B cell (primary cell): ENCODE measurements at regions not wholly inside any gene's neighbourhood (a gene's known extent, or its start where the extent isn't known, plus 50 kb on each side); places are given as distances from the start of the nearest gene placed in this dataset.

Source experiments
- ATAC-seq: fragments of 200-7000 bp; cut with Tn5 transposase; one replicate; pipeline ENCODE4 v1.10.0; 2021; ENCODE audit warnings: low read depth, mild to moderate bottlenecking, moderate number of reproducible peaks, moderate library complexity
- CTCF ChIA-PET: fragments of 350-600 bp; sonication (Branson Sonifier 250); formaldehyde crosslinking; loops from one replicate; lab custom pipeline; 2021; ENCODE audit warnings: antibody characterized with exemption, inconsistent platforms; lab: Charles Lee
- POLR2A ChIA-PET: fragments of 350-600 bp; sonication (Branson Sonifier 250); formaldehyde crosslinking; loops from one replicate; lab custom pipeline; 2021; ENCODE audit warnings: antibody characterized with exemption; lab: Charles Lee
- DNase-seq: peaks from one replicate; pipeline ENCODE4 v3.0.0; 2013
- H2AFZ ChIP-seq: 2 replicates; pipeline ENCODE4 v1.6.1; 2012; ENCODE audit warnings: mild to moderate bottlenecking, low read depth, low read length; ENCODE audit not compliant: insufficient read depth, poor library complexity, severe bottlenecking
- H3K27ac ChIP-seq, 2 donors: 1 replicate in 1 of 2; 2 replicates in 1 of 2; pipeline ENCODE4 v1.5.1; 2012 to 2013; ENCODE audit warnings: low read length in 2 of 2, mild to moderate bottlenecking in 2 of 2, moderate library complexity in 1 of 2
- H3K27me3 ChIP-seq, 4 experiments: fragments of 200-600 bp in 1 of 4; sonication (generic) in 1 of 4; replicated peaks in 1 of 4; 1 replicate in 2 of 4; 2 replicates in 2 of 4; pipeline versions ENCODE4 v1.6.1 to v1.7.0; 2013 to 2016; ENCODE audit warnings: low read length in 3 of 4, mild to moderate bottlenecking in 2 of 4, mixed read lengths in 1 of 4, moderate library complexity in 1 of 4; ENCODE audit not compliant: insufficient read depth in 4 of 4, control insufficient read depth in 3 of 4; ENCODE audit errors: control extremely low read depth in 1 of 4
- H3K36me3 ChIP-seq, 2 experiments: replicated peaks in 1 of 2; 1 replicate in 1 of 2; 2 replicates in 1 of 2; pipeline versions ENCODE4 v1.6.1 to v1.7.1; 2013; ENCODE audit warnings: low read length in 1 of 2; ENCODE audit not compliant: insufficient read depth in 2 of 2, control insufficient read depth in 1 of 2; ENCODE audit errors: control extremely low read depth in 1 of 2, extremely low read depth in 1 of 2
- H3K4me1 ChIP-seq, 2 donors: fragments of 200-600 bp in 1 of 2; sonication (generic) in 1 of 2; 1 replicate in 1 of 2; 2 replicates in 1 of 2; pipeline versions ENCODE4 v1.5.1 to v1.6.1; 2013 to 2017; ENCODE audit warnings: low read length in 2 of 2; ENCODE audit not compliant: control insufficient read depth in 2 of 2, insufficient read depth in 2 of 2
- H3K4me2 ChIP-seq: replicated peaks from 2 replicates; pipeline ENCODE3; 2012; ENCODE audit warnings: mild to moderate bottlenecking, low read depth, low read length; ENCODE audit not compliant: poor library complexity, severe bottlenecking
- H3K4me3 ChIP-seq, 5 experiments: fragments of 200-600 bp in 1 of 5; sonication (generic) in 1 of 5; 1 replicate in 3 of 5; 2 replicates in 2 of 5; pipeline versions ENCODE4 v1.5.1 to v1.7.0; 2011 to 2016; ENCODE audit warnings: low read length in 4 of 5, mild to moderate bottlenecking in 4 of 5, low read depth in 2 of 5, control low read depth in 1 of 5, moderate library complexity in 1 of 5; ENCODE audit not compliant: insufficient read depth in 1 of 5; ENCODE audit errors: control extremely low read depth in 1 of 5, extremely low read depth in 1 of 5
- H3K79me2 ChIP-seq: fragments of 200-600 bp; sonication (generic); one replicate; pipeline ENCODE4 v1.6.0; 2016; ENCODE audit warnings: low read length; ENCODE audit not compliant: control insufficient read depth, insufficient read depth
- H3K9ac ChIP-seq: fragments of 200-600 bp; sonication (generic); 2 replicates; pipeline ENCODE4 v1.6.1; 2017; ENCODE audit warnings: mild to moderate bottlenecking, low read length, moderate library complexity
- H3K9me3 ChIP-seq, 3 donors: one replicate each; pipeline versions ENCODE4 v1.6.1 to v1.7.1; 2013; ENCODE audit warnings: low read length in 2 of 3; ENCODE audit not compliant: control insufficient read depth in 2 of 3, insufficient read depth in 1 of 3; ENCODE audit errors: control extremely low read depth in 1 of 3
- H4K20me1 ChIP-seq: 2 replicates; pipeline ENCODE4 v1.6.0; 2012; ENCODE audit warnings: mild to moderate bottlenecking, low read length; ENCODE audit not compliant: insufficient read depth, control insufficient read depth, poor library complexity, severe bottlenecking
- H3K27ac Mint-ChIP-seq: one replicate; pipeline ENCODE4 v1.8.0; 2021; ENCODE audit warnings: mixed read lengths
- H3K27me3 Mint-ChIP-seq: one replicate; pipeline ENCODE4 v1.8.0; 2021; ENCODE audit warnings: mixed read lengths
- H3K4me1 Mint-ChIP-seq: one replicate; pipeline ENCODE4 v1.8.0; 2021; ENCODE audit warnings: mixed read lengths
- H3K4me3 Mint-ChIP-seq: one replicate; pipeline ENCODE4 v1.8.0; 2021; ENCODE audit warnings: mixed read lengths
- H3K9me3 Mint-ChIP-seq: one replicate; pipeline ENCODE4 v1.8.0; 2022; ENCODE audit warnings: mixed read lengths; ENCODE audit not compliant: insufficient read depth
- EZH2 ChIP-seq: IDR thresholded peaks from 2 replicates; pipeline ENCODE4 v1.6.1; 2012; ENCODE audit warnings: borderline replicate concordance, low read depth, mild to moderate bottlenecking, moderate library complexity, low read length; ENCODE audit not compliant: insufficient read depth, poor library complexity, severe bottlenecking
- WGBS: methylation state at CpG from one replicate; pipeline ENCODE4 v1.1.5; 2013; ENCODE audit warnings: missing lambda C conversion rate; ENCODE audit not compliant: insufficient coverage; 5-methylcytosine and 5-hydroxymethylcytosine counted together
- intact Hi-C: fragments of 100-400 bp; cut with micrococcal nuclease; formaldehyde crosslinking; loops from one replicate; pipeline ENCODE4 v1.10.0; 2022
- TF ChIP-seq, protein P1 (sequence below): fragments of 200-600 bp; IDR thresholded peaks from one replicate; pipeline ENCODE4 v1.8.0; 2022; ENCODE audit warnings: antibody characterized with exemption, mild to moderate bottlenecking

GRCh38 chr3:31077826-31078225 lies 183.4 kb upstream of the GADL1 start:
- no peak overlapping the region for H3K9ac ChIP-seq
- no peaks in the 10 kb centered on the region for H3K79me2 ChIP-seq
- Mint-ChIP-seq H3K27me3 (no peaks in the 10 kb centered on the region), H3K9me3 (no peaks in the 10 kb centered on the region), H3K4me1 (no peaks in the 10 kb centered on the region), H3K4me3 (no peak overlapping the region), H3K27ac (no peak overlapping the region)
- ChIA-PET CTCF (no interaction called here), POLR2A (no interaction called here)
- H4K20me1 ChIP-seq: no peaks in the 10 kb centered on the region
- ATAC-seq (no peak), DNase-seq (no peak)
- H3K27ac ChIP-seq: no peak overlapping the region
- H3K27me3 ChIP-seq: no peaks in the 10 kb centered on the region
- H2AFZ ChIP-seq: no peak overlapping the region
- no CpG with 5 or more reads among the region's 1 CpG for WGBS
- H3K4me2 ChIP-seq: no peak overlapping the region
- H3K4me3 ChIP-seq: no peak overlapping the region
- intact Hi-C loops: no loop called here
- no peaks in the 10 kb centered on the region for H3K4me1 ChIP-seq
- TF ChIP-seq EZH2: no peak
- TF ChIP-seq, protein P1, sequence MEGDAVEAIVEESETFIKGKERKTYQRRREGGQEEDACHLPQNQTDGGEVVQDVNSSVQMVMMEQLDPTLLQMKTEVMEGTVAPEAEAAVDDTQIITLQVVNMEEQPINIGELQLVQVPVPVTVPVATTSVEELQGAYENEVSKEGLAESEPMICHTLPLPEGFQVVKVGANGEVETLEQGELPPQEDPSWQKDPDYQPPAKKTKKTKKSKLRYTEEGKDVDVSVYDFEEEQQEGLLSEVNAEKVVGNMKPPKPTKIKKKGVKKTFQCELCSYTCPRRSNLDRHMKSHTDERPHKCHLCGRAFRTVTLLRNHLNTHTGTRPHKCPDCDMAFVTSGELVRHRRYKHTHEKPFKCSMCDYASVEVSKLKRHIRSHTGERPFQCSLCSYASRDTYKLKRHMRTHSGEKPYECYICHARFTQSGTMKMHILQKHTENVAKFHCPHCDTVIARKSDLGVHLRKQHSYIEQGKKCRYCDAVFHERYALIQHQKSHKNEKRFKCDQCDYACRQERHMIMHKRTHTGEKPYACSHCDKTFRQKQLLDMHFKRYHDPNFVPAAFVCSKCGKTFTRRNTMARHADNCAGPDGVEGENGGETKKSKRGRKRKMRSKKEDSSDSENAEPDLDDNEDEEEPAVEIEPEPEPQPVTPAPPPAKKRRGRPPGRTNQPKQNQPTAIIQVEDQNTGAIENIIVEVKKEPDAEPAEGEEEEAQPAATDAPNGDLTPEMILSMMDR: no peak
- peaks cover 0 to 2% (median 0%) of the 10 kb centered on the region in 3 donors for H3K9me3 ChIP-seq
- H3K36me3 ChIP-seq: no peaks in the 10 kb centered on the region

- Mint-ChIP-seq H3K27me3 (no peaks in the 10 kb centered on the region), H3K4me1 (no peaks in the 10 kb centered on the region), H3K4me3 (no peak overlapping the region), H3K9me3 (no peaks in the 10 kb centered on the region), H3K27ac (no peak overlapping the region)
- ChIA-PET POLR2A (no interaction called here), CTCF (no interaction called here)
- Histone ChIP-seq H3K4me1 (no peaks in the 10 kb centered on the region), H3K4me2 (no peak overlapping the region), H3K79me2 (no peaks in the 10 kb centered on the region), H3K9ac (no peak overlapping the region), H2AFZ (no peak overlapping the region), H4K20me1 (no peaks in the 10 kb centered on the region), H3K27me3 (no peaks in the 10 kb centered on the region), H3K4me3 (no peak overlapping the region), H3K27ac (no peak overlapping the region), H3K9me3 (no peaks in the 10 kb centered on the region), H3K36me3 (no peaks in the 10 kb centered on the region)
- no peak for DNase-seq
- intact Hi-C loops: no loop called here
- ATAC-seq: no peak
- WGBS: no CpG with 5 or more reads among the region's 4 CpGs
- no peak for TF ChIP-seq EZH2
- TF ChIP-seq, protein P1: no peak
Measured at GRCh38 chr3:31079689-31080088, 185.2 kb upstream of the GADL1 start.
